GM23338 (cell line): ENCODE measurements at regions not wholly inside any gene's neighbourhood (a gene's known extent, or its start where the extent isn't known, plus 50 kb on each side); places are given as distances from the start of the nearest gene placed in this dataset.

ENCODE experiments used
- ATAC-seq: fragments of 200-7000 bp; cut with Tn5 transposase; 3 replicates; pipeline ENCODE4 v1.9.1; 2020
- DNase-seq: peaks from one replicate; pipeline ENCODE4 v3.0.0-alpha.2; 2015; ENCODE audit warnings: low spot score
- H2AFZ ChIP-seq: fragments of 200-600 bp; sonication (generic); 2 replicates; pipeline ENCODE4 v1.8.0; 2016; ENCODE audit warnings: antibody characterized with exemption, mild to moderate bottlenecking, moderate library complexity
- H3F3A ChIP-seq: fragments of 200-600 bp; sonication (generic); replicated peaks from 2 replicates; pipeline ENCODE4 v1.8.0; 2017; ENCODE audit warnings: antibody characterized with exemption, mixed run types, low read depth
- H3K27ac ChIP-seq: fragments of 200-600 bp; sonication (generic); 2 replicates; pipeline ENCODE4 v1.6.1; 2016; ENCODE audit warnings: low read depth
- H3K27me3 ChIP-seq: fragments of 200-600 bp; sonication (generic); 2 replicates; pipeline ENCODE4 v1.8.0; 2016; ENCODE audit warnings: mild to moderate bottlenecking, mixed run types, moderate library complexity; ENCODE audit not compliant: insufficient read depth
- H3K36me3 ChIP-seq: fragments of 200-600 bp; sonication (generic); 2 replicates; pipeline ENCODE4 v1.8.0; 2016; ENCODE audit warnings: mild to moderate bottlenecking; ENCODE audit not compliant: insufficient read depth
- H3K4me1 ChIP-seq: fragments of 200-600 bp; sonication (generic); 2 replicates; pipeline ENCODE4 v1.8.0; 2016; ENCODE audit warnings: mild to moderate bottlenecking, moderate library complexity; ENCODE audit not compliant: insufficient read depth
- H3K4me2 ChIP-seq: fragments of 200-600 bp; sonication (generic); 2 replicates; pipeline ENCODE4 v1.7.1; 2017; ENCODE audit warnings: mixed run types
- H3K4me3 ChIP-seq: fragments of 200-600 bp; sonication (generic); 2 replicates; pipeline ENCODE4 v1.6.1; 2016; ENCODE audit warnings: mixed run types
- H3K79me2 ChIP-seq: fragments of 200-600 bp; sonication (generic); replicated peaks from 2 replicates; pipeline ENCODE4 v1.8.0; 2017; ENCODE audit warnings: mild to moderate bottlenecking; ENCODE audit not compliant: insufficient read depth
- H3K9me2 ChIP-seq: fragments of 200-600 bp; sonication (generic); 2 replicates; pipeline ENCODE4 v1.8.0; 2017; ENCODE audit not compliant: insufficient read depth
- H4K20me1 ChIP-seq: fragments of 200-600 bp; sonication (generic); replicated peaks from 2 replicates; pipeline ENCODE4 v1.8.0; 2017; ENCODE audit warnings: mild to moderate bottlenecking; ENCODE audit not compliant: insufficient read depth
- H3K27ac Mint-ChIP-seq: 2 replicates; pipeline ENCODE4 v1.8.0; 2020; ENCODE audit warnings: inconsistent platforms, mild to moderate bottlenecking, moderate library complexity, mixed read lengths
- H3K27me3 Mint-ChIP-seq: 3 replicates; pipeline ENCODE4 v1.8.0; 2022; ENCODE audit warnings: low read depth, mild to moderate bottlenecking, moderate library complexity, mixed read lengths, inconsistent platforms; ENCODE audit not compliant: insufficient read depth, poor library complexity
- H3K36me3 Mint-ChIP-seq: 3 replicates; pipeline ENCODE4 v1.8.0; 2021; ENCODE audit warnings: low read depth, mild to moderate bottlenecking, inconsistent platforms, moderate library complexity, mixed read lengths
- H3K4me1 Mint-ChIP-seq: 3 replicates; pipeline ENCODE4 v1.8.0; 2020; ENCODE audit warnings: mild to moderate bottlenecking, inconsistent platforms, mixed read lengths
- H3K4me3 Mint-ChIP-seq: 3 replicates; pipeline ENCODE4 v1.8.0; 2021; ENCODE audit warnings: moderate library complexity, mild to moderate bottlenecking, inconsistent platforms, mixed read lengths
- H3K9me3 Mint-ChIP-seq: 3 replicates; pipeline ENCODE4 v1.8.0; 2020; ENCODE audit warnings: moderate library complexity, mild to moderate bottlenecking, inconsistent platforms, mixed read lengths
- CREB1 ChIP-seq: fragments of 250-450 bp; sonication (Bioruptor Pico); IDR thresholded peaks from 2 replicates; pipeline ENCODE4 v1.5.0; 2020; ENCODE audit warnings: low read depth, mild to moderate bottlenecking, moderate library complexity
- EZH2 ChIP-seq: fragments of 200-600 bp; sonication (generic); IDR thresholded peaks from one replicate; pipeline ENCODE4 v1.8.0; 2017; ENCODE audit warnings: antibody characterized with exemption, mild to moderate bottlenecking, low read depth; ENCODE audit not compliant: unreplicated experiment
- EZH2phosphoT487 ChIP-seq: fragments of 200-600 bp; sonication (generic); IDR thresholded peaks from one replicate; pipeline ENCODE4 v1.8.1; 2018; ENCODE audit warnings: antibody characterized with exemption; ENCODE audit not compliant: unreplicated experiment
- JUNB ChIP-seq: IDR thresholded peaks from one replicate; pipeline ENCODE4 v1.6.1; 2016; ENCODE audit warnings: antibody characterized with exemption; ENCODE audit not compliant: unreplicated experiment
- NANOG ChIP-seq: IDR thresholded peaks from 2 replicates; pipeline ENCODE4 v1.6.1; 2016; ENCODE audit warnings: antibody characterized with exemption, borderline replicate concordance
- POLR2AphosphoS5 ChIP-seq: IDR thresholded peaks from 2 replicates; pipeline ENCODE4 v1.6.1; 2016; ENCODE audit warnings: antibody characterized with exemption, low read depth
- STAT1 ChIP-seq: IDR thresholded peaks from one replicate; pipeline ENCODE4 v1.6.1; 2016; ENCODE audit warnings: antibody characterized with exemption; ENCODE audit not compliant: unreplicated experiment
- ZNF114 ChIP-seq: fragments of 250-450 bp; sonication (Bioruptor Pico); IDR thresholded peaks from 2 replicates; pipeline ENCODE4 v1.5.0; 2020; ENCODE audit warnings: mild to moderate bottlenecking, moderate library complexity
- ZNF331 ChIP-seq: fragments of 250-450 bp; sonication (Bioruptor Pico); IDR thresholded peaks from 2 replicates; pipeline ENCODE4 v1.5.0; 2020; ENCODE audit warnings: low read depth, mild to moderate bottlenecking, moderate library complexity
- TF ChIP-seq, protein P1 (sequence below): IDR thresholded peaks from 2 replicates; pipeline ENCODE4 v1.6.1; 2016; ENCODE audit warnings: antibody characterized with exemption
- TF ChIP-seq, protein P2 (sequence below), 2 experiments: fragments of 200-600 bp in 1 of 2; sonication (generic) in 1 of 2; conservative IDR thresholded peaks; 2 replicates each; pipeline versions ENCODE4 v1.5.1 to v1.6.1; 2016 to 2017; ENCODE audit warnings: antibody characterized with exemption in 2 of 2, low read depth in 2 of 2, mild to moderate bottlenecking in 2 of 2, moderate library complexity in 1 of 2
- TF ChIP-seq, protein P3 (sequence below): fragments of 250-450 bp; sonication (Bioruptor Pico); IDR thresholded peaks from 2 replicates; pipeline ENCODE4 v1.5.0; 2020; ENCODE audit warnings: mild to moderate bottlenecking, moderate library complexity
- TF ChIP-seq, protein P4 (sequence below): IDR thresholded peaks from one replicate; pipeline ENCODE4 v1.6.1; 2018; ENCODE audit warnings: antibody characterized with exemption; ENCODE audit not compliant: unreplicated experiment

DNA sequence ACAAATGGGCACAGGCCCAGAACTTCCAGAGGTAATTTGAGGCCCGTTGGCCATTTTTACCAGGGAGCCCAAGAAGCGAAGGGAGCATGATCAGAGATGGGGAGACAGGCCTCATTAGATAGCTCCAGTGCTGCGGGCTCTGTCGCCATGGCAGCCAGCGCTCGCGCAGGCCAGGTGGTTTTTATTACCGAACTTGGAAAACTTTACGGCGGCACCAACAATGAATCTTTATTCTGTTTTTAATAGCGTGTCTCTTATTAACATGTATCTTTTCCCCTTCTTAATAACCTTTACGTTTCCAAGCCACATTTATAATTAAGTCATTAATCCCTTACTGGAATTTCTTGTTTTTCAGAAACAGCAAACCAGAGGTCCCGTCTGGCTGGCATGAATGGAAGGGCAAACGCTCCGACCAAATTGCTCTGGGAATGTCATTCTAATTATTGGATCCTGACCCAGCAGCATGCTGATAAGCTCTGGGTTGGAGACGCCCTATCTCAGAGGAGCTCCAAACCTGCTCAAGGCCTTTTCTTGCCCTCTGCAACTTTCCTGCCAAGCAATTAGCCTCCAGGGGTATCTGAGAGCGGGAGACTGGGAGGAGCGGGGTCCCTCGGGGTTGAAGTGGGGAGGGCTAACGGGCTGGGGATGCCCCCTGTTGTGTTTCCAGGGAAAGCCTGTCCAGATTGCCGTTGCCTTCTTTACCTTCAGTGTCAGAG is 256.4 kb downstream of the TLE3 start:
- no peak overlapping the region for H3K27ac ChIP-seq
- H3K4me1 ChIP-seq, result no peaks in the 10 kb centered on the region
- H3K79me2 ChIP-seq, result no peaks in the 10 kb centered on the region
- H3K27me3 ChIP-seq, result no peaks in the 10 kb centered on the region
- Mint-ChIP-seq H3K27me3 (peaks cover 13% of the 10 kb centered on the region), H3K27ac (no peak overlapping the region), H3K4me1 (peaks cover 3% of the 10 kb centered on the region; the same call in 2 of the 3 replicates), H3K36me3 (no peaks in the 10 kb centered on the region), H3K4me3 (no peak overlapping the region), H3K9me3 (no peaks in the 10 kb centered on the region)
- H3K4me3 ChIP-seq, result no peak overlapping the region
- ATAC-seq (no peak), DNase-seq (no peak)
- no peaks in the 10 kb centered on the region for H3F3A ChIP-seq
- no peaks in the 10 kb centered on the region for H4K20me1 ChIP-seq
- H2AFZ ChIP-seq, result no peak overlapping the region
- H3K4me2 ChIP-seq, result no peak overlapping the region
- TF ChIP-seq ZNF331 (CRISPR knock-in tag), result no peak
- TF ChIP-seq, protein P1, sequence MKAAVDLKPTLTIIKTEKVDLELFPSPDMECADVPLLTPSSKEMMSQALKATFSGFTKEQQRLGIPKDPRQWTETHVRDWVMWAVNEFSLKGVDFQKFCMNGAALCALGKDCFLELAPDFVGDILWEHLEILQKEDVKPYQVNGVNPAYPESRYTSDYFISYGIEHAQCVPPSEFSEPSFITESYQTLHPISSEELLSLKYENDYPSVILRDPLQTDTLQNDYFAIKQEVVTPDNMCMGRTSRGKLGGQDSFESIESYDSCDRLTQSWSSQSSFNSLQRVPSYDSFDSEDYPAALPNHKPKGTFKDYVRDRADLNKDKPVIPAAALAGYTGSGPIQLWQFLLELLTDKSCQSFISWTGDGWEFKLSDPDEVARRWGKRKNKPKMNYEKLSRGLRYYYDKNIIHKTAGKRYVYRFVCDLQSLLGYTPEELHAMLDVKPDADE, result no peak
- TF ChIP-seq, protein P2, sequence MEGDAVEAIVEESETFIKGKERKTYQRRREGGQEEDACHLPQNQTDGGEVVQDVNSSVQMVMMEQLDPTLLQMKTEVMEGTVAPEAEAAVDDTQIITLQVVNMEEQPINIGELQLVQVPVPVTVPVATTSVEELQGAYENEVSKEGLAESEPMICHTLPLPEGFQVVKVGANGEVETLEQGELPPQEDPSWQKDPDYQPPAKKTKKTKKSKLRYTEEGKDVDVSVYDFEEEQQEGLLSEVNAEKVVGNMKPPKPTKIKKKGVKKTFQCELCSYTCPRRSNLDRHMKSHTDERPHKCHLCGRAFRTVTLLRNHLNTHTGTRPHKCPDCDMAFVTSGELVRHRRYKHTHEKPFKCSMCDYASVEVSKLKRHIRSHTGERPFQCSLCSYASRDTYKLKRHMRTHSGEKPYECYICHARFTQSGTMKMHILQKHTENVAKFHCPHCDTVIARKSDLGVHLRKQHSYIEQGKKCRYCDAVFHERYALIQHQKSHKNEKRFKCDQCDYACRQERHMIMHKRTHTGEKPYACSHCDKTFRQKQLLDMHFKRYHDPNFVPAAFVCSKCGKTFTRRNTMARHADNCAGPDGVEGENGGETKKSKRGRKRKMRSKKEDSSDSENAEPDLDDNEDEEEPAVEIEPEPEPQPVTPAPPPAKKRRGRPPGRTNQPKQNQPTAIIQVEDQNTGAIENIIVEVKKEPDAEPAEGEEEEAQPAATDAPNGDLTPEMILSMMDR (conservative IDR thresholded peaks at IDR 0.05; ENCODE audit: low read depth in 2 of 2), result no peak
- TF ChIP-seq, protein P3, sequence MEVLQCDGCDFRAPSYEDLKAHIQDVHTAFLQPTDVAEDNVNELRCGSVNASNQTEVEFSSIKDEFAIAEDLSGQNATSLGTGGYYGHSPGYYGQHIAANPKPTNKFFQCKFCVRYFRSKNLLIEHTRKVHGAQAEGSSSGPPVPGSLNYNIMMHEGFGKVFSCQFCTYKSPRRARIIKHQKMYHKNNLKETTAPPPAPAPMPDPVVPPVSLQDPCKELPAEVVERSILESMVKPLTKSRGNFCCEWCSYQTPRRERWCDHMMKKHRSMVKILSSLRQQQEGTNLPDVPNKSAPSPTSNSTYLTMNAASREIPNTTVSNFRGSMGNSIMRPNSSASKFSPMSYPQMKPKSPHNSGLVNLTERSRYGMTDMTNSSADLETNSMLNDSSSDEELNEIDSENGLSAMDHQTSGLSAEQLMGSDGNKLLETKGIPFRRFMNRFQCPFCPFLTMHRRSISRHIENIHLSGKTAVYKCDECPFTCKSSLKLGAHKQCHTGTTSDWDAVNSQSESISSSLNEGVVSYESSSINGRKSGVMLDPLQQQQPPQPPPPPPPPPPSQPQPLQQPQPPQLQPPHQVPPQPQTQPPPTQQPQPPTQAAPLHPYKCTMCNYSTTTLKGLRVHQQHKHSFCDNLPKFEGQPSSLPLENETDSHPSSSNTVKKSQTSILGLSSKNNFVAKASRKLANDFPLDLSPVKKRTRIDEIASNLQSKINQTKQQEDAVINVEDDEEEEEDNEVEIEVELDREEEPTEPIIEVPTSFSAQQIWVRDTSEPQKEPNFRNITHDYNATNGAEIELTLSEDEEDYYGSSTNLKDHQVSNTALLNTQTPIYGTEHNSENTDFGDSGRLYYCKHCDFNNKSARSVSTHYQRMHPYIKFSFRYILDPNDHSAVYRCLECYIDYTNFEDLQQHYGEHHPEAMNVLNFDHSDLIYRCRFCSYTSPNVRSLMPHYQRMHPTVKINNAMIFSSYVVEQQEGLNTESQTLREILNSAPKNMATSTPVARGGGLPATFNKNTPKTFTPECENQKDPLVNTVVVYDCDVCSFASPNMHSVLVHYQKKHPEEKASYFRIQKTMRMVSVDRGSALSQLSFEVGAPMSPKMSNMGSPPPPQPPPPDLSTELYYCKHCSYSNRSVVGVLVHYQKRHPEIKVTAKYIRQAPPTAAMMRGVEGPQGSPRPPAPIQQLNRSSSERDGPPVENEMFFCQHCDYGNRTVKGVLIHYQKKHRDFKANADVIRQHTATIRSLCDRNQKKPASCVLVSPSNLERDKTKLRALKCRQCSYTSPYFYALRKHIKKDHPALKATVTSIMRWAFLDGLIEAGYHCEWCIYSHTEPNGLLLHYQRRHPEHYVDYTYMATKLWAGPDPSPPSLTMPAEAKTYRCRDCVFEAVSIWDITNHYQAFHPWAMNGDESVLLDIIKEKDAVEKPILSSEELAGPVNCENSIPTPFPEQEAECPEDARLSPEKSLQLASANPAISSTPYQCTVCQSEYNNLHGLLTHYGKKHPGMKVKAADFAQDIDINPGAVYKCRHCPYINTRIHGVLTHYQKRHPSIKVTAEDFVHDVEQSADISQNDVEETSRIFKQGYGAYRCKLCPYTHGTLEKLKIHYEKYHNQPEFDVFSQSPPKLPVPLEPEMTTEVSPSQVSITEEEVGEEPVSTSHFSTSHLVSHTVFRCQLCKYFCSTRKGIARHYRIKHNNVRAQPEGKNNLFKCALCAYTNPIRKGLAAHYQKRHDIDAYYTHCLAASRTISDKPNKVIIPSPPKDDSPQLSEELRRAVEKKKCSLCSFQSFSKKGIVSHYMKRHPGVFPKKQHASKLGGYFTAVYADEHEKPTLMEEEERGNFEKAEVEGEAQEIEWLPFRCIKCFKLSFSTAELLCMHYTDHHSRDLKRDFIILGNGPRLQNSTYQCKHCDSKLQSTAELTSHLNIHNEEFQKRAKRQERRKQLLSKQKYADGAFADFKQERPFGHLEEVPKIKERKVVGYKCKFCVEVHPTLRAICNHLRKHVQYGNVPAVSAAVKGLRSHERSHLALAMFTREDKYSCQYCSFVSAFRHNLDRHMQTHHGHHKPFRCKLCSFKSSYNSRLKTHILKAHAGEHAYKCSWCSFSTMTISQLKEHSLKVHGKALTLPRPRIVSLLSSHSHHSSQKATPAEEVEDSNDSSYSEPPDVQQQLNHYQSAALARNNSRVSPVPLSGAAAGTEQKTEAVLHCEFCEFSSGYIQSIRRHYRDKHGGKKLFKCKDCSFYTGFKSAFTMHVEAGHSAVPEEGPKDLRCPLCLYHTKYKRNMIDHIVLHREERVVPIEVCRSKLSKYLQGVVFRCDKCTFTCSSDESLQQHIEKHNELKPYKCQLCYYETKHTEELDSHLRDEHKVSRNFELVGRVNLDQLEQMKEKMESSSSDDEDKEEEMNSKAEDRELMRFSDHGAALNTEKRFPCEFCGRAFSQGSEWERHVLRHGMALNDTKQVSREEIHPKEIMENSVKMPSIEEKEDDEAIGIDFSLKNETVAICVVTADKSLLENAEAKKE, result no peak
- TF ChIP-seq NANOG, result no peak
- no peak for TF ChIP-seq EZH2
- TF ChIP-seq CREB1, result no peak
- TF ChIP-seq, protein P4, sequence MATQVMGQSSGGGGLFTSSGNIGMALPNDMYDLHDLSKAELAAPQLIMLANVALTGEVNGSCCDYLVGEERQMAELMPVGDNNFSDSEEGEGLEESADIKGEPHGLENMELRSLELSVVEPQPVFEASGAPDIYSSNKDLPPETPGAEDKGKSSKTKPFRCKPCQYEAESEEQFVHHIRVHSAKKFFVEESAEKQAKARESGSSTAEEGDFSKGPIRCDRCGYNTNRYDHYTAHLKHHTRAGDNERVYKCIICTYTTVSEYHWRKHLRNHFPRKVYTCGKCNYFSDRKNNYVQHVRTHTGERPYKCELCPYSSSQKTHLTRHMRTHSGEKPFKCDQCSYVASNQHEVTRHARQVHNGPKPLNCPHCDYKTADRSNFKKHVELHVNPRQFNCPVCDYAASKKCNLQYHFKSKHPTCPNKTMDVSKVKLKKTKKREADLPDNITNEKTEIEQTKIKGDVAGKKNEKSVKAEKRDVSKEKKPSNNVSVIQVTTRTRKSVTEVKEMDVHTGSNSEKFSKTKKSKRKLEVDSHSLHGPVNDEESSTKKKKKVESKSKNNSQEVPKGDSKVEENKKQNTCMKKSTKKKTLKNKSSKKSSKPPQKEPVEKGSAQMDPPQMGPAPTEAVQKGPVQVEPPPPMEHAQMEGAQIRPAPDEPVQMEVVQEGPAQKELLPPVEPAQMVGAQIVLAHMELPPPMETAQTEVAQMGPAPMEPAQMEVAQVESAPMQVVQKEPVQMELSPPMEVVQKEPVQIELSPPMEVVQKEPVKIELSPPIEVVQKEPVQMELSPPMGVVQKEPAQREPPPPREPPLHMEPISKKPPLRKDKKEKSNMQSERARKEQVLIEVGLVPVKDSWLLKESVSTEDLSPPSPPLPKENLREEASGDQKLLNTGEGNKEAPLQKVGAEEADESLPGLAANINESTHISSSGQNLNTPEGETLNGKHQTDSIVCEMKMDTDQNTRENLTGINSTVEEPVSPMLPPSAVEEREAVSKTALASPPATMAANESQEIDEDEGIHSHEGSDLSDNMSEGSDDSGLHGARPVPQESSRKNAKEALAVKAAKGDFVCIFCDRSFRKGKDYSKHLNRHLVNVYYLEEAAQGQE, result no peak
- no peak for TF ChIP-seq POLR2AphosphoS5
- no peak for TF ChIP-seq STAT1
- no peak for TF ChIP-seq EZH2phosphoT487
- no peak for TF ChIP-seq ZNF114
- TF ChIP-seq JUNB, result no peak
- no peaks in the 10 kb centered on the region for H3K9me2 ChIP-seq
- H3K36me3 ChIP-seq, result no peaks in the 10 kb centered on the region
